AG09309 (cell line): ENCODE measurements at regions not wholly inside any gene's neighbourhood (a gene's known extent, or its start where the extent isn't known, plus 50 kb on each side); places are given as distances from the start of the nearest gene placed in this dataset.

Experiments
- DNase-seq: peaks from one replicate; pipeline ENCODE4 v3.0.0-alpha.2; 2010; ENCODE audit warnings: low read depth
- H3K4me3 ChIP-seq: 2 replicates; pipeline ENCODE4 v1.5.1; 2011; ENCODE audit warnings: mild to moderate bottlenecking, low read depth, low read length, moderate library complexity; ENCODE audit not compliant: control insufficient read depth
- TF ChIP-seq, protein P1 (sequence below): IDR thresholded peaks from 2 replicates; pipeline ENCODE4 v1.5.1; 2011; ENCODE audit warnings: mild to moderate bottlenecking, low read depth, low read length, inconsistent platforms; ENCODE audit not compliant: insufficient read depth, control insufficient read depth; ENCODE audit errors: missing control alignments

DNA sequence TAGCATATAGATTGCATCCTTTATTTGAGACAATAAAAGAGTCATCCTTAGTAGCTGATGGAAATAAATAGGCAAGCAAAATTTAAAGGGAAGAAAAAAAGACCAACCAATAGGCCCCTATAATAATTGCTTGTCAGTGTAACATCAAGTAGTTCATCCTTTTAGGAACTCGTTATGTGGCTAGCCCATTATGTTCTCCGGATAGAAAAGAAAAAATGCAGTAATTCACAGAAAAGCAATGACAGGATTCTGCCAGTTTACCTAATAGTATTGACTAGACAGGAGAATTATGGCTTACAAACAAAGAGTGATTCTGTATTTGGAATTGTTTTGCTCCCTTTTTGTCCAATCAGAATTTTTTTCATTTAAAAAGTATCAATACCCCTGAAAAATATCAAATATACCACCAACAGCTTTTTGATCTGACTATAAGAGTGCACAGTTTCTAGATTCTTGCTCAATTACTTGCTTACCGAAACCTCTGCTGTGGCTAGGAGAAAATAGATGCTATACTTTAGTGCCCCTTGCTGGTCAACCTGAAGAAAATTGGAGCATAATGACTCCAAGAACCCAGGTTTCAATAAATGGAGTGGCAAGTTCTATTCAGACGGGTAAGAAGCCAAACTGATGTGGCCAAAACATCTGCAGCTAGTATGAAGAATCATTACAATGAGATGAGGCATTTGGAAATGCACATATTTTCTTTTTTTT lies 91.5 kb upstream of the SASH1 start:
- DNase-seq, result no peak
- no peak overlapping the region for H3K4me3 ChIP-seq
- TF ChIP-seq, protein P1, sequence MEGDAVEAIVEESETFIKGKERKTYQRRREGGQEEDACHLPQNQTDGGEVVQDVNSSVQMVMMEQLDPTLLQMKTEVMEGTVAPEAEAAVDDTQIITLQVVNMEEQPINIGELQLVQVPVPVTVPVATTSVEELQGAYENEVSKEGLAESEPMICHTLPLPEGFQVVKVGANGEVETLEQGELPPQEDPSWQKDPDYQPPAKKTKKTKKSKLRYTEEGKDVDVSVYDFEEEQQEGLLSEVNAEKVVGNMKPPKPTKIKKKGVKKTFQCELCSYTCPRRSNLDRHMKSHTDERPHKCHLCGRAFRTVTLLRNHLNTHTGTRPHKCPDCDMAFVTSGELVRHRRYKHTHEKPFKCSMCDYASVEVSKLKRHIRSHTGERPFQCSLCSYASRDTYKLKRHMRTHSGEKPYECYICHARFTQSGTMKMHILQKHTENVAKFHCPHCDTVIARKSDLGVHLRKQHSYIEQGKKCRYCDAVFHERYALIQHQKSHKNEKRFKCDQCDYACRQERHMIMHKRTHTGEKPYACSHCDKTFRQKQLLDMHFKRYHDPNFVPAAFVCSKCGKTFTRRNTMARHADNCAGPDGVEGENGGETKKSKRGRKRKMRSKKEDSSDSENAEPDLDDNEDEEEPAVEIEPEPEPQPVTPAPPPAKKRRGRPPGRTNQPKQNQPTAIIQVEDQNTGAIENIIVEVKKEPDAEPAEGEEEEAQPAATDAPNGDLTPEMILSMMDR, result peak; percentile 61

DNA sequence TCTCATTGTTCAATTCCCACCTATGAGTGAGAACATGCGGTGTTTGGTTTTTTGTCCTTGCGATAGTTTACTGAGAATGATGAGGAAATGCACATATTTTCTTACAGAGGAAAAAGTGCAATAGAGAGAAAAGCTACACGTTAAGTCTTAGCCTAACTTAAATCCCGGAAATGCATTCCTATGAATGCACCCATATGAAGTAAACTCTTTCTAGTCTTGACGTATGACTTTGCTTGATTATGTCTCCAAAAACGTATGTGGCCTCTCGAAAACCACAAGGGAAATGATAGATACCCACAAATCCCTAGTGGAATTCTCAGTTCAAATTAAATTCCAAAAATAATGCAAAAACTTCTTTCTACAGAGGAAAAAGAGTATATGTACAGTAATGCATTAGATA lies 90.7 kb upstream of the SASH1 start:
- TF ChIP-seq, protein P1, result no peak
- DNase-seq, result no peak
- no peak overlapping the region for H3K4me3 ChIP-seq

DNA sequence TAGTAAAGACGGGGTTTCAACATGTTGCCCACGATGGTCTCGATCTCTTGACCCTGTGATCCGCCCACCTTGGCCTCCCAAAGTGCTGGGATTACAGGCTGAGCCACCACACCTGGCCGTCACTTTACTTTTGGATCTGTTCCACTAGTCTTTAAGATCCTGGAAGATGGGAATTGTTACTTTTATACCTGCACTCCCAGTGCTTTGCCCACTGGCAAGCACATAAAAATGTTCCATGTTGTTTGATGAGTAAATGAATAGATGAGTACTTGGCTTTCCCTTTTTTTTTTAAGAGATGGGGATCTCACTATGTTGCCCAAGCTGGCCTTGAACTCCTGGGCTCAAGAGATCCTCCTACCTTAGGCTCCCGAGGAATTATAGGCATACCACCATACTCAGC lies 84.8 kb upstream of the SASH1 start:
- TF ChIP-seq, protein P1, result no peak
- no peak overlapping the region for H3K4me3 ChIP-seq
- DNase-seq, result no peak

DNA sequence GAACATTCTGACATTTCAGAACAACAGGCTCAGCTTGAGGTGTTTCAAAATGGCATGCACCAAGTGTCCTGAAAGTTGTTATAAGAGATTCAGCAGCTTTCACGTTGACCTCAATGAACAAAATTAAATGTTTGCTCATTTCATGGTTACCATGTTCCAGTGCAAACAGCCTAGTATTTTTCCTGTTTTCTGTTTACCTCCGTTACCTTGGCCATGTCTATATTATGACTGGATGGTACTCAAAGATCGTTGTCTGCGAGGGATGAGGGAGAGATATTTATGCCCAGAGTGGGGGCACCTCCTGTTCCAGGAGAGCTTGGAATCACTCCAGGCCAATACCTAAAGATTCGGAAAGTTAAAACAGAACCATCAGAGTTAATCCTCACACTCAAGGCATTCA lies 83.8 kb upstream of the SASH1 start:
- no peak for DNase-seq
- TF ChIP-seq, protein P1, result no peak

DNA sequence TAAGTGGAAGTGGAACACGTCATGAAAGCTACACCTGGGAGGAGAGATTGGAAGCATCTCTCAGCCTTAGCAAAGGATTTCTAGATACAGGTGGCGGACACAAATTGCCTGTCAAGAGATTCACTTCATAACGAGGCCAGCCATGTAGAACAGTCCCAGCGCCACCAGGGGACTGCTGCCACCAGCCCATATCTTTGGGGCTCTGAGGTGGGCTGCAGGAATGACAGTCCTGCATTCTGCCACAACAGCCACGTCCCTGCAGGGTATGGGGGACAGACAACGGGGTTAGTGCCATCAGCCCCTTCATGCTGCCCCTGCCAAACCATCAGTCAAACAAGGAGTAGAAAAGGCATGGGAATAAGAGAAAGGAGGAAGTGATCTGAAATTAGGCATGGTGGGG lies 81.2 kb upstream of the SASH1 start:
- no peak for DNase-seq
- H3K4me3 ChIP-seq, result no peak overlapping the region
- TF ChIP-seq, protein P1, result no peak

More for the DNA sequence above, 83.8 kb upstream of the SASH1 start:
- H3K4me3 ChIP-seq, result no peak overlapping the region

DNA sequence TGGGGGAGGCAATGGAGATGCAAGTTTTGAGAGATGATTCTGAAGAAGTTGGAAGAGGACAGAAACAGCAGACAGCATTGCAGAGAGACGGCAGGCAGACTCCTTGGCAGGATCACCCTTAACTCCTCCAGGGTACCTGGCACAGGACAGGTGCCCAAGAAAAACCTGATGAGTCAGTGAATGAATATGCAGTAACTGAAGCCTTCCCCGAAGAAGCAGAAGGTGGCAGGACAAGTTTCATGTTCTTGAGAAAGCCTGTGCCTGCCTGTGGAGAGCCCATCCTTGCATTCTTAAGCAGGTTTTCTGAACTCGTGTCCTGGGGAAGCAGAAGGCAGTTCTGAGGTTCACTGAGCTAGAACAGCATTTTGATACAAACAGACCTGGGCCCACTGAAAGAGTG lies 79.6 kb upstream of the SASH1 start:
- DNase-seq, result no peak
- H3K4me3 ChIP-seq, result no peak overlapping the region
- TF ChIP-seq, protein P1, result no peak
